ENCODE measurements at regions not wholly inside any gene's neighbourhood (a gene's known extent, or its start where the extent isn't known, plus 50 kb on each side); places are given as distances from the start of the nearest gene placed in this dataset.

DNA sequence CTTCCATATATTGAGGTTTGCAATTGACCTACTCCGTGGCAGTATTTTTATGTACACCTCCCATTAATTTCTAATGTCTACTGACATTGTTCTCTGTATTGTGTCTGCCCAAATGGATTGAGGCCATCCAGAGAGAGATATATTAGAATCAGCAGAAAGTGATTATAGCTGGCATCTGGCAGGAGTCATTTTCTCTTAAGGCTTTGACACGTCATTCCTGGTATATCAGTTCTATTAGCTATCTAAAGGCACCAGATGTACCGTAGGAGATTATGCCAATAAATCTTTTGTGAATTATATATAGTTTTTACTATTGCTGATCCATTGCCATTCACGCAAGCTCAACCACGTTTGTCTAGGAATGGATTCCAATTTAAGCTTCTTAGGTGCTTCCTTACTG, 1026.4 kb upstream of the IGFBP7 start:
- no peak for DNase-seq

DNA sequence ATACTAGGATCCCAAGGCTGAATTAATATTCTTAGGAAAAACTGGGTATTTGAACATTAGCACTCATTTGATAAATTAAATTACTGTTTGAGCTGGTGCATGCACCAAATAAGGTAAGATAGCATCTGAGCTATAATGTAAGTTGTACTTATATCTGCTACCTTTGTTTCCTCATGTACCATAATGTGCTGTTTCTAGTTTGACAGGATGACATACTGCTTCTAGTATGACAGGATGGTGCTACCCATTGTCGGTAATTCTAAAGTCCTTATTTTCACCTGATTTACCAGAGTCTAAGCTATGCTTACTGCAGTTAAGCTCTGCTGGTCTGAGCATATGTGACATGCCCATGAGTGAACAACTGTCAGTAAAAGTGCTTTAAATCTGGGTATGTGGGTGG, 1017.5 kb upstream of the IGFBP7 start:
- Histone ChIP-seq H3K9me3 (ENCODE audit: control insufficient read depth in 2 of 2, insufficient read depth in 1 of 2, low read depth in 1 of 2, low read length in 1 of 2) (no peaks in the 10 kb centered on the region), H3K27ac (ENCODE audit: low read depth in 1 of 3, low read length in 2 of 3) (no peak overlapping the region), H3K4me1 (ENCODE audit: control insufficient read depth in 3 of 3, insufficient read depth in 2 of 3, low read depth in 1 of 3, low read length in 2 of 3) (no peaks in the 10 kb centered on the region), H3K27me3 (ENCODE audit: control insufficient read depth in 3 of 3, insufficient read depth in 3 of 3, low read length in 3 of 3) (no peaks in the 10 kb centered on the region), H3K36me3 (ENCODE audit: control insufficient read depth in 3 of 3, insufficient read depth in 2 of 3, low read depth in 1 of 3, low read length in 3 of 3) (no peaks in the 10 kb centered on the region), H3K4me3 (ENCODE audit: low read depth in 1 of 3, low read length in 3 of 3) (no peak overlapping the region)
- WGBS, 3 donors, result 84 to 100% (median 94%) methylated on average over 1 of the region's 1 CpG
- FAIRE-seq, result no peak
- no peak for DNase-seq

More for the DNA sequence above, 1026.4 kb upstream of the IGFBP7 start:
- Histone ChIP-seq H3K27me3 (ENCODE audit: control insufficient read depth in 3 of 3, insufficient read depth in 3 of 3, low read length in 3 of 3) (no peaks in the 10 kb centered on the region), H3K36me3 (ENCODE audit: control insufficient read depth in 3 of 3, insufficient read depth in 2 of 3, low read depth in 1 of 3, low read length in 3 of 3) (no peaks in the 10 kb centered on the region), H3K9me3 (ENCODE audit: control insufficient read depth in 2 of 2, insufficient read depth in 1 of 2, low read depth in 1 of 2, low read length in 1 of 2) (no peaks in the 10 kb centered on the region), H3K27ac (ENCODE audit: low read depth in 1 of 3, low read length in 2 of 3) (no peak overlapping the region), H3K4me3 (ENCODE audit: low read depth in 1 of 3, low read length in 3 of 3) (no peak overlapping the region), H3K4me1 (ENCODE audit: control insufficient read depth in 3 of 3, insufficient read depth in 2 of 3, low read depth in 1 of 3, low read length in 2 of 3) (no peaks in the 10 kb centered on the region)
- FAIRE-seq, result no peak
- WGBS, 3 donors, result 72 to 85% (median 78%) methylated on average over 5 of the region's 5 CpGs

DNA sequence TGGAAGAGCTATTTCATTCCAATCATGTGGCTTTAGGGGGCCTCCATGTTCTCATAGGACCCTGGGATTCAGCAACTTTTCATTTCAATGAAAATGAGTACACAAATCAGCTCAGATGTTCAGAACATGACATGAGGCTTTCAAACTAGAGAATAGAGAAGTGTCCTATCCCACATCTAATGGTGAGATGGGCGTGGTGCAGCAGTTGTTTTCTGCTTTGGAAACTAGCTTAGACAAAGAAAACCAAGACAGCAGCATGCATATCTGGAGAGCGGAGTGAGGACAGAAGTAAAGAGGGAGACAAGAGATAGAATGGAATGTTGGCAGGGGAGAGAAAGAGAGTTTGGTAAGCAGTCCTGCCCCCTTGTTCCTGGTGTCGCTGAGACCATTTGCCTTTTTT, 1009.1 kb upstream of the IGFBP7 start:
- no peaks in the 10 kb centered on the region for H3K4me1 ChIP-seq (ENCODE audit: control insufficient read depth in 3 of 3, insufficient read depth in 2 of 3, low read depth in 1 of 3, low read length in 2 of 3)
- no peaks in the 10 kb centered on the region for H3K9me3 ChIP-seq (ENCODE audit: control insufficient read depth in 2 of 2, insufficient read depth in 1 of 2, low read depth in 1 of 2, low read length in 1 of 2)
- FAIRE-seq (no peak), DNase-seq (no peak)
- no peak overlapping the region for H3K4me3 ChIP-seq (ENCODE audit: low read depth in 1 of 3, low read length in 3 of 3)
- no peak overlapping the region for H3K27ac ChIP-seq (ENCODE audit: low read depth in 1 of 3, low read length in 2 of 3)
- H3K36me3 ChIP-seq (ENCODE audit: control insufficient read depth in 3 of 3, insufficient read depth in 2 of 3, low read depth in 1 of 3, low read length in 3 of 3), result no peaks in the 10 kb centered on the region
- H3K27me3 ChIP-seq (ENCODE audit: control insufficient read depth in 3 of 3, insufficient read depth in 3 of 3, low read length in 3 of 3), result no peaks in the 10 kb centered on the region
- WGBS, 3 donors, result 77 to 88% (median 77%) methylated on average over 3 of the region's 3 CpGs

DNA sequence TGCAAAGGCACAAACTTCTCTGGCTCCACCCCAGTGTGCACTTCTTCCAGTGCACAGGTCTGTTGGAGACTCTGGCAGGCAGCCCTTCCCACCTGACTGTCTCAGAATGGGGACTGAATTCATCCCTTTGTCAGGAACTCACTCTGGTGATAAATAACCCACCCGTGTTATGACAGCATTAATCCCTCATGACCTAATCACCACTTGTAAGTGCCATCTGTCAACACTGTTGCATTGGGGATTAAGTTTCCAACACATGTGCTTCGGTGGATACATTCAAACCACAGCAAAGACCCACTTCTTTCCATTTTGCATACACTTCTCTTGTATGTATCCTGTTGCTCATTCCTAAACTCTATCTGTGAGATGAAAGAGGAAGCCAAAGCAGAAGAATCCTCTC, 1002.9 kb upstream of the IGFBP7 start:
- DNase-seq, result no peak
- H3K4me3 ChIP-seq (ENCODE audit: low read depth in 1 of 3, low read length in 3 of 3), result no peak overlapping the region
- no peaks in the 10 kb centered on the region for H3K9me3 ChIP-seq (ENCODE audit: control insufficient read depth in 2 of 2, insufficient read depth in 1 of 2, low read depth in 1 of 2, low read length in 1 of 2)
- H3K27ac ChIP-seq (ENCODE audit: low read depth in 1 of 3, low read length in 2 of 3), result no peak overlapping the region
- H3K27me3 ChIP-seq (ENCODE audit: control insufficient read depth in 3 of 3, insufficient read depth in 3 of 3, low read length in 3 of 3), result no peaks in the 10 kb centered on the region
- WGBS, 3 donors, result 56 to 59% (median 59%) methylated on average over 2 of the region's 2 CpGs
- H3K4me1 ChIP-seq (ENCODE audit: control insufficient read depth in 3 of 3, insufficient read depth in 2 of 3, low read depth in 1 of 3, low read length in 2 of 3), result no peaks in the 10 kb centered on the region
- no peak for FAIRE-seq
- no peaks in the 10 kb centered on the region for H3K36me3 ChIP-seq (ENCODE audit: control insufficient read depth in 3 of 3, insufficient read depth in 2 of 3, low read depth in 1 of 3, low read length in 3 of 3)

DNA sequence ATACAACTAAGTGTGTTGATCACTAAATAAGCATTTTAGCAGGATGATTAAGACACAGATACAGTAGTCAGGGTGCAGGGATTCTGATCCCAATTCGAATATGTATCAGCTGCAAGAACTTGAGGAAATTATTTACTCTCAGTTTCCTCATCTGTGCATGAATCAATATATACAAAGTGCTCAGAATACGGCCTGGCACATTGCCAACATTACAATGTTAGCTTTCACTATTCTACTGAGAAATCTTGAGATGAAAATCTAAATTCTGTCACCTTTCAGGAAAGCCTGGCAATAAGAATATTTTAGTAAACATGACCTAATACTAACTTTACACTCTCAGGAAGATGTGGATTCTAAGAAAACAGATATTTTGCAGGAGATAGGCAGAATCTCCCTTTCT, 1001.6 kb upstream of the IGFBP7 start:
- H3K4me1 ChIP-seq (ENCODE audit: control insufficient read depth in 3 of 3, insufficient read depth in 2 of 3, low read depth in 1 of 3, low read length in 2 of 3), result no peaks in the 10 kb centered on the region
- H3K27ac ChIP-seq (ENCODE audit: low read depth in 1 of 3, low read length in 2 of 3), result no peak overlapping the region
- no peaks in the 10 kb centered on the region for H3K9me3 ChIP-seq (ENCODE audit: control insufficient read depth in 2 of 2, insufficient read depth in 1 of 2, low read depth in 1 of 2, low read length in 1 of 2)
- FAIRE-seq (no peak), DNase-seq (no peak)
- H3K27me3 ChIP-seq (ENCODE audit: control insufficient read depth in 3 of 3, insufficient read depth in 3 of 3, low read length in 3 of 3), result no peaks in the 10 kb centered on the region
- no peak overlapping the region for H3K4me3 ChIP-seq (ENCODE audit: low read depth in 1 of 3, low read length in 3 of 3)
- no peaks in the 10 kb centered on the region for H3K36me3 ChIP-seq (ENCODE audit: control insufficient read depth in 3 of 3, insufficient read depth in 2 of 3, low read depth in 1 of 3, low read length in 3 of 3)
- WGBS, 3 donors, result 57 to 66% (median 61%) methylated on average over 2 of the region's 2 CpGs

DNA sequence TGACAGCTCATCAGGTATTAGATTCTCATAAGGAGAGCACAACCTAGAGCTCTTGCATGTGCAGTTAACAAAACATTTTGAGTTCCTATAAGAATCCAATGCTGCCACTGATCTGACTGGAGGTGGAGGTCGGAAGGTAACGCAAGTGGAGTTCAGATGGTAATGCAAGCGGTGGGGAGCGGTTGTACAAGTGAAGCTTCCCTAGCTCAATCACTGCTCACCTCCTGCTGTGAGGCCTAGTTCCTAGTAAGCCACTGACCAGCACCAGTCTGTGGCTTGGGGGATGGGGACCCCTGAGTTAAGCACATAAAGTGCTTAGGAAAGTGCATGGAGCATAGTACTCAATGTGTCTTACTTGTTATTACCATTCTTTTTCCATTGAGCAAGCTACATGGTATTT, 983.2 kb upstream of the IGFBP7 start:
- FAIRE-seq (no peak), DNase-seq (no peak)
- Histone ChIP-seq H3K36me3 (ENCODE audit: control insufficient read depth in 3 of 3, insufficient read depth in 2 of 3, low read depth in 1 of 3, low read length in 3 of 3) (no peaks in the 10 kb centered on the region), H3K9me3 (ENCODE audit: control insufficient read depth in 2 of 2, insufficient read depth in 1 of 2, low read depth in 1 of 2, low read length in 1 of 2) (no peaks in the 10 kb centered on the region), H3K27ac (ENCODE audit: low read depth in 1 of 3, low read length in 2 of 3) (no peak overlapping the region), H3K27me3 (ENCODE audit: control insufficient read depth in 3 of 3, insufficient read depth in 3 of 3, low read length in 3 of 3) (no peaks in the 10 kb centered on the region), H3K4me3 (ENCODE audit: low read depth in 1 of 3, low read length in 3 of 3) (no peak overlapping the region), H3K4me1 (ENCODE audit: control insufficient read depth in 3 of 3, insufficient read depth in 2 of 3, low read depth in 1 of 3, low read length in 2 of 3) (no peaks in the 10 kb centered on the region)
- 93 to 94% (median 94%) methylated on average over 4 of the region's 4 CpGs for WGBS, 3 donors

DNA sequence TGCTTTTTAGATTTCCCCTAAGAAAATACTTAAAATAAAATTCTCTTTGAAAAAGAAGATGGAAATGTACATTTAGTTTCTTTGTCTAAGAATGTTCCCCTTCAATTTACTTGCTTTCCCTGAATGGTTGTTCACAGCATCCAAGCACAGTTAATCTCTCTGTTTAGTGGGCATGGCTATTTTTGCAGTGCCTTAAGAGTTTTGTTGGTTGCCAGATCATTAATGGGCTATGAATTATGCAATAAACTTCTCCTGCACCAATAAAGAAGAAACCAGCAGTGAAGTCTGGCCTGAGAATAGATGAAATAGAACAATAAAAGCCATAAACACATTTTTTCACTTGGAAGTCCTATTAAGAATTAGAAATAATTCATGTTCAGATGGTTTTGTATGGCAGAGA, 980.4 kb upstream of the IGFBP7 start:
- Histone ChIP-seq H3K27ac (ENCODE audit: low read depth in 1 of 3, low read length in 2 of 3) (no peak overlapping the region), H3K4me1 (ENCODE audit: control insufficient read depth in 3 of 3, insufficient read depth in 2 of 3, low read depth in 1 of 3, low read length in 2 of 3) (no peaks in the 10 kb centered on the region), H3K36me3 (ENCODE audit: control insufficient read depth in 3 of 3, insufficient read depth in 2 of 3, low read depth in 1 of 3, low read length in 3 of 3) (no peaks in the 10 kb centered on the region), H3K27me3 (ENCODE audit: control insufficient read depth in 3 of 3, insufficient read depth in 3 of 3, low read length in 3 of 3) (no peaks in the 10 kb centered on the region), H3K4me3 (ENCODE audit: low read depth in 1 of 3, low read length in 3 of 3) (no peak overlapping the region), H3K9me3 (ENCODE audit: control insufficient read depth in 2 of 2, insufficient read depth in 1 of 2, low read depth in 1 of 2, low read length in 1 of 2) (no peaks in the 10 kb centered on the region)
- FAIRE-seq (no peak), DNase-seq (no peak)

DNA sequence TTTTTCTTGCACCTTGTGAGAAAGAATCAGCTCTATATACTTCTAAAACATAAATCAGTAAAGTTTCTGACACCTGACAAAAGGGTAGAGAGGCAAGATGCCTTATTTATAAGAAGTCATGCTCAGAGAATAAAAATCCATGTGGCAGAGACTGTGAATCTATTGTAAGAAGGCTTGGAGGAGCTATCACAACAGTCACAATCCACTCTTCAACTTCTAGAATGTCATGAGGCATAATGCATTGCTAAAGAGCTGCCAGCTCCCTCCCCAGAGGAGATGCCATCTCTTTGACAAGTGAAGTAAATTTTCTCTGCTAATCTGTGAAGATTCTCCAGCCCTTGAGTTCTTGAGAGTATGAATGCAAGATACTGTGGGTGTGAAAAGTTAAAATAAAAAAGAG, 971.2 kb upstream of the IGFBP7 start:
- H3K9me3 ChIP-seq (ENCODE audit: control insufficient read depth in 2 of 2, insufficient read depth in 1 of 2, low read depth in 1 of 2, low read length in 1 of 2), result no peaks in the 10 kb centered on the region
- FAIRE-seq (no peak), DNase-seq (no peak)
- H3K4me3 ChIP-seq (ENCODE audit: low read depth in 1 of 3, low read length in 3 of 3), result no peak overlapping the region
- no peaks in the 10 kb centered on the region for H3K27me3 ChIP-seq (ENCODE audit: control insufficient read depth in 3 of 3, insufficient read depth in 3 of 3, low read length in 3 of 3)
- H3K27ac ChIP-seq (ENCODE audit: low read depth in 1 of 3, low read length in 2 of 3), result no peak overlapping the region
- no peaks in the 10 kb centered on the region for H3K4me1 ChIP-seq (ENCODE audit: control insufficient read depth in 3 of 3, insufficient read depth in 2 of 3, low read depth in 1 of 3, low read length in 2 of 3)
- H3K36me3 ChIP-seq (ENCODE audit: control insufficient read depth in 3 of 3, insufficient read depth in 2 of 3, low read depth in 1 of 3, low read length in 3 of 3), result no peaks in the 10 kb centered on the region

DNA sequence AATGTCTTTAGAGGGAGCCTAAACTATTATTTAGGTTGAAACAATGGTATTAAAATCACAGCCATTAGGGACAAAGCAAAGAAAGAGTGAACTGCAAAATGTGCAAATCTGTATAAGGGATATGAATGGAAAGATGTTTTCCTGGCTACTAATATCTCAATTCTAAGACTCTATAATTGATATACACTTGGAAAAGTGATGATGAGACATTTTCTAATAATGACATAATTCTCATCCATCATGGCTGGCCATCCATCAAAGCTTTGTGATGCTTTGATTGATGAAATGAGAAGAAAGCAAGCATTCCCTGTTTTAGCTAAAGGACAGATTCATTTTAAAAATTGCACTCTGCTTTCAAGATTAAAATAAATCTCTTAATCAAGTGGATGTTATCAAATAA, 965.5 kb upstream of the IGFBP7 start:
- Histone ChIP-seq H3K27me3 (ENCODE audit: control insufficient read depth in 3 of 3, insufficient read depth in 3 of 3, low read length in 3 of 3) (no peaks in the 10 kb centered on the region), H3K4me1 (ENCODE audit: control insufficient read depth in 3 of 3, insufficient read depth in 2 of 3, low read depth in 1 of 3, low read length in 2 of 3) (no peaks in the 10 kb centered on the region), H3K4me3 (ENCODE audit: low read depth in 1 of 3, low read length in 3 of 3) (no peak overlapping the region), H3K9me3 (ENCODE audit: control insufficient read depth in 2 of 2, insufficient read depth in 1 of 2, low read depth in 1 of 2, low read length in 1 of 2) (no peaks in the 10 kb centered on the region), H3K36me3 (ENCODE audit: control insufficient read depth in 3 of 3, insufficient read depth in 2 of 3, low read depth in 1 of 3, low read length in 3 of 3) (no peaks in the 10 kb centered on the region), H3K27ac (ENCODE audit: low read depth in 1 of 3, low read length in 2 of 3) (no peak overlapping the region)
- DNase-seq (no peak), FAIRE-seq (no peak)

Measured in small intestine (tissue), 7 donors.